OCI-LY7 (cell line): ENCODE measurements at regions not wholly inside any gene's neighbourhood (a gene's known extent, or its start where the extent isn't known, plus 50 kb on each side); places are given as distances from the start of the nearest gene placed in this dataset.

Source experiments
- BruUV-seq: library from RNA; stranded (reverse); fragments of 400-500 nt; replicated peaks from 2 replicates; lab custom pipeline; 2021; lab: Mats Ljungman, UMichigan
- CTCF ChIA-PET: fragments of 300-600 bp; sonication (Branson Sonifier 250); formaldehyde crosslinking; loops from one replicate; lab custom pipeline; 2022; ENCODE audit warnings: antibody characterized with exemption; ENCODE audit not compliant: unreplicated experiment; lab: Charles Lee
- POLR2A ChIA-PET: fragments of 300-600 bp; sonication (Branson Sonifier 250); formaldehyde crosslinking; loops from one replicate; lab custom pipeline; 2022; ENCODE audit warnings: antibody characterized with exemption; lab: Charles Lee
- DNase-seq: peaks from one replicate; pipeline ENCODE4 v3.0.0-alpha.2; 2015; ENCODE audit warnings: low spot score
- H2AFZ ChIP-seq: fragments of 200-600 bp; sonication (generic), shearing (Covaris generic); 2 replicates; pipeline ENCODE4 v1.6.1; 2014; ENCODE audit warnings: mild to moderate bottlenecking, antibody characterized with exemption, low read length, moderate library complexity
- H3K27ac ChIP-seq: fragments of 200-600 bp; sonication (generic); 2 replicates; pipeline ENCODE4 v1.5.1; 2014; ENCODE audit warnings: mixed run types, low read depth, mild to moderate bottlenecking, moderate library complexity, low read length, inconsistent platforms; ENCODE audit not compliant: poor library complexity, severe bottlenecking
- H3K36me3 ChIP-seq: fragments of 200-600 bp; sonication (generic); 2 replicates; pipeline ENCODE4 v1.6.1; 2014; ENCODE audit warnings: mild to moderate bottlenecking, antibody characterized with exemption, low read length, moderate library complexity, mixed read lengths; ENCODE audit not compliant: insufficient read depth
- H3K4me1 ChIP-seq: fragments of 200-600 bp; sonication (generic); 2 replicates; pipeline ENCODE4 v1.5.1; 2014; ENCODE audit warnings: mild to moderate bottlenecking, low read length; ENCODE audit not compliant: insufficient read depth, poor library complexity, severe bottlenecking
- H3K4me2 ChIP-seq: fragments of 200-600 bp; sonication (generic); 2 replicates; pipeline ENCODE4 v1.6.1; 2014; ENCODE audit warnings: mild to moderate bottlenecking, low read length
- H3K4me3 ChIP-seq: fragments of 200-600 bp; sonication (generic); 2 replicates; pipeline ENCODE4 v1.5.1; 2014; ENCODE audit warnings: mild to moderate bottlenecking, low read depth, low read length; ENCODE audit not compliant: poor library complexity, severe bottlenecking
- H3K79me2 ChIP-seq: fragments of 200-600 bp; sonication (generic); 2 replicates; pipeline ENCODE4 v1.6.1; 2016; ENCODE audit warnings: low read depth, mild to moderate bottlenecking, low read length, moderate library complexity, mixed read lengths; ENCODE audit not compliant: insufficient read depth
- H3K9me2 ChIP-seq: fragments of 200-600 bp; sonication (generic); 2 replicates; pipeline ENCODE4 v1.6.1; 2016; ENCODE audit warnings: mild to moderate bottlenecking, low read length, mixed read lengths; ENCODE audit not compliant: insufficient read depth
- H3K9me3 ChIP-seq: fragments of 200-600 bp; sonication (generic); 2 replicates; pipeline ENCODE4 v1.6.1; 2014; ENCODE audit warnings: mild to moderate bottlenecking, mixed run types, low read length, mixed read lengths
- H4K20me1 ChIP-seq: fragments of 200-600 bp; sonication (generic); 2 replicates; pipeline ENCODE4 v1.6.1; 2014; ENCODE audit warnings: mild to moderate bottlenecking, antibody characterized with exemption, low read length, moderate library complexity, mixed read lengths; ENCODE audit not compliant: insufficient read depth
- CTCF ChIP-seq: fragments of 200-600 bp; sonication (generic); conservative IDR thresholded peaks from 2 replicates; pipeline ENCODE4 v1.5.1; 2014; ENCODE audit warnings: mild to moderate bottlenecking, antibody characterized with exemption, low read length, moderate library complexity, mixed read lengths
- EZH2phosphoT487 ChIP-seq: fragments of 200-600 bp; sonication (generic); IDR thresholded peaks from 2 replicates; pipeline ENCODE4 v1.6.1; 2018; ENCODE audit warnings: low read depth, borderline replicate concordance, mild to moderate bottlenecking, mixed run types, antibody characterized with exemption, low read length, moderate library complexity, mixed read lengths
- intact Hi-C: fragments of 100-400 bp; cut with micrococcal nuclease; formaldehyde crosslinking; loops from one replicate; pipeline ENCODE4 v1.10.0; 2022; ENCODE audit not compliant: unreplicated experiment

- no peaks in the 10 kb centered on the region for H3K9me2 ChIP-seq
- no peak overlapping the region for H3K27ac ChIP-seq
- intact Hi-C loops: no loop called here
- H3K4me3 ChIP-seq: no peak overlapping the region
- no TSS peak for BruUV-seq
- ChIA-PET CTCF (no interaction called here), POLR2A (interaction anchor here (1.9 kb wide), 1 partner anchor 9 kb away, joined by 5 read pairs; no protein-coding TSS in a partner anchor)
- no peaks in the 10 kb centered on the region for H4K20me1 ChIP-seq
- no peak overlapping the region for H2AFZ ChIP-seq
- TF ChIP-seq CTCF (no peak), EZH2phosphoT487 (no peak)
- H3K4me2 ChIP-seq: no peak overlapping the region
- H3K36me3 ChIP-seq: no peaks in the 10 kb centered on the region
- H3K9me3 ChIP-seq: no peaks in the 10 kb centered on the region
- no peak for DNase-seq
- H3K79me2 ChIP-seq: no peaks in the 10 kb centered on the region
- no peaks in the 10 kb centered on the region for H3K4me1 ChIP-seq
These were observed 261.8 kb downstream of the PHF14 start for GRCh38 chr7:11235491-11235890.

- Histone ChIP-seq H3K4me2 (no peak overlapping the region), H3K4me3 (no peak overlapping the region), H3K9me3 (no peaks in the 10 kb centered on the region), H3K27ac (no peak overlapping the region), H2AFZ (no peak overlapping the region), H3K36me3 (no peaks in the 10 kb centered on the region), H3K4me1 (no peaks in the 10 kb centered on the region), H3K79me2 (no peaks in the 10 kb centered on the region), H3K9me2 (no peaks in the 10 kb centered on the region), H4K20me1 (no peaks in the 10 kb centered on the region)
- intact Hi-C loops: no loop called here
- no peak for TF ChIP-seq EZH2phosphoT487
- no peak for TF ChIP-seq CTCF
- ChIA-PET CTCF (no interaction called here), POLR2A (interaction anchor here (0.8 to 1.9 kb wide), 5 partner anchors 10 to 1694 kb away, joined by 3 to 5 read pairs (median 3); no protein-coding TSS in a partner anchor)
- DNase-seq: no peak
- no TSS peak for BruUV-seq
These were observed 263.0 kb downstream of the PHF14 start for GRCh38 chr7:11236680-11237079.

GRCh38 chr7:11237742-11238141 is 264.1 kb downstream of the PHF14 start:
- H3K9me3 ChIP-seq: no peaks in the 10 kb centered on the region
- CTCF ChIA-PET: no interaction called here
- POLR2A ChIA-PET: no interaction called here
- BruUV-seq: no TSS peak
- no peak overlapping the region for H2AFZ ChIP-seq
- no peaks in the 10 kb centered on the region for H3K9me2 ChIP-seq
- no peak for TF ChIP-seq EZH2phosphoT487
- intact Hi-C loops: no loop called here
- no peak overlapping the region for H3K27ac ChIP-seq
- no peak overlapping the region for H3K4me2 ChIP-seq
- no peaks in the 10 kb centered on the region for H3K4me1 ChIP-seq
- H3K36me3 ChIP-seq: no peaks in the 10 kb centered on the region
- no peak for DNase-seq
- H3K4me3 ChIP-seq: no peak overlapping the region
- H4K20me1 ChIP-seq: no peaks in the 10 kb centered on the region
- H3K79me2 ChIP-seq: no peaks in the 10 kb centered on the region
